A549 (cell line): ENCODE measurements at regions not wholly inside any gene's neighbourhood (a gene's known extent, or its start where the extent isn't known, plus 50 kb on each side); places are given as distances from the start of the nearest gene placed in this dataset.

Experiments used
- BHLHE40 ChIP-seq: IDR thresholded peaks from 2 replicates; pipeline ENCODE4 v1.6.1; 2012; ENCODE audit warnings: low read depth, low read length, inconsistent platforms
- CBX2 ChIP-seq: fragments of 200-600 bp; sonication (generic); IDR thresholded peaks from 2 replicates; pipeline ENCODE4 v1.6.1; 2016; ENCODE audit warnings: low read depth, mild to moderate bottlenecking, borderline replicate concordance
- EP300 ChIP-seq, 2 experiments: fragments of >200 bp; sonication (Bioruptor Twin); formaldehyde crosslinking; IDR thresholded peaks; 2 replicates in 1 of 2; 3 replicates in 1 of 2; pipeline ENCODE4 v1.6.1; 2016 to 2017
- NPAS2 ChIP-seq: fragments of 250-450 bp; sonication (Bioruptor Pico); IDR thresholded peaks from 2 replicates; pipeline ENCODE4 v1.8.0; 2022; ENCODE audit warnings: mild to moderate bottlenecking, moderate library complexity, borderline replicate concordance
- POLR2A ChIP-seq: IDR thresholded peaks from 2 replicates; pipeline ENCODE4 v1.6.1; 2012; ENCODE audit warnings: mild to moderate bottlenecking, low read length
- RAD21 ChIP-seq, 2 experiments: fragments of >200 bp in 1 of 2; sonication (Bioruptor Twin) in 1 of 2; formaldehyde crosslinking in 1 of 2; IDR thresholded peaks in 1 of 2; conservative IDR thresholded peaks in 1 of 2; 2 replicates in 1 of 2; 3 replicates in 1 of 2; pipeline ENCODE4 v1.6.1; 2012 to 2018; ENCODE audit warnings: inconsistent platforms in 1 of 2
- RFX5 ChIP-seq: fragments of 450-650 bp; IDR thresholded peaks from 2 replicates; pipeline ENCODE4 v1.7.1; 2014; ENCODE audit warnings: antibody characterized with exemption, mild to moderate bottlenecking, moderate library complexity
- TF ChIP-seq, protein P1 (sequence below): fragments of >200 bp; sonication (Bioruptor Twin); formaldehyde crosslinking; IDR thresholded peaks from 3 replicates; pipeline ENCODE4 v1.5.1; 2016
- TF ChIP-seq, protein P2 (sequence below): fragments of >200 bp; sonication (Bioruptor Twin); formaldehyde crosslinking; IDR thresholded peaks from 3 replicates; pipeline ENCODE4 v1.6.1; 2016
- TF ChIP-seq, protein P3 (sequence below): fragments of 450-650 bp; IDR thresholded peaks from 2 replicates; pipeline ENCODE4 v1.6.1; 2014; ENCODE audit warnings: antibody characterized with exemption

DNA sequence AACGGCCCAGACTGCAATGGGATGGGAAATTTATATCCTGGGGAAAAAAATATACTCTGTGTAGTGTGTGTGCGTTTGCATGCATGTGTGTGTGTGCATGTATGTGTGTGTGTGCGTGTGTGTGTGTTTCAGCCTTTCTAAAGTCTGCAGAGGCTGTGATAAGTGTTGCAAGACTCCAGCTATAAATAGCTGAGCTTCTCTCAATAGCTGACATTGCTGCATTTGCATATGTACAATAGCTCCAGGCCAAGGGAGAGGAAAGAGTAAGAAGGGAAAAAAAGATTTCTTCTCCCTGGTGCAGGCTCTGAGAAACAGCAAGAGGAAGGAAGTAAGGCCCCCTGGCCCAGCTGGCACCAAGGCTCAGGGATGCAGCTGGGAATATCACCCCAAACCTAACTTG lies 483.0 kb downstream of the MN1 start:
- TF ChIP-seq RAD21 (conservative IDR thresholded peaks at IDR 0.05 in 1 of 2, IDR thresholded peaks at IDR 0.05 in 1 of 2), result no peak
- TF ChIP-seq EP300 (IDR thresholded peaks at IDR 0.05), result no peak
- TF ChIP-seq POLR2A, result no peak
- no peak for TF ChIP-seq RFX5
- TF ChIP-seq, protein P1, sequence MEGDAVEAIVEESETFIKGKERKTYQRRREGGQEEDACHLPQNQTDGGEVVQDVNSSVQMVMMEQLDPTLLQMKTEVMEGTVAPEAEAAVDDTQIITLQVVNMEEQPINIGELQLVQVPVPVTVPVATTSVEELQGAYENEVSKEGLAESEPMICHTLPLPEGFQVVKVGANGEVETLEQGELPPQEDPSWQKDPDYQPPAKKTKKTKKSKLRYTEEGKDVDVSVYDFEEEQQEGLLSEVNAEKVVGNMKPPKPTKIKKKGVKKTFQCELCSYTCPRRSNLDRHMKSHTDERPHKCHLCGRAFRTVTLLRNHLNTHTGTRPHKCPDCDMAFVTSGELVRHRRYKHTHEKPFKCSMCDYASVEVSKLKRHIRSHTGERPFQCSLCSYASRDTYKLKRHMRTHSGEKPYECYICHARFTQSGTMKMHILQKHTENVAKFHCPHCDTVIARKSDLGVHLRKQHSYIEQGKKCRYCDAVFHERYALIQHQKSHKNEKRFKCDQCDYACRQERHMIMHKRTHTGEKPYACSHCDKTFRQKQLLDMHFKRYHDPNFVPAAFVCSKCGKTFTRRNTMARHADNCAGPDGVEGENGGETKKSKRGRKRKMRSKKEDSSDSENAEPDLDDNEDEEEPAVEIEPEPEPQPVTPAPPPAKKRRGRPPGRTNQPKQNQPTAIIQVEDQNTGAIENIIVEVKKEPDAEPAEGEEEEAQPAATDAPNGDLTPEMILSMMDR, result no peak
- TF ChIP-seq CBX2, result no peak
- no peak for TF ChIP-seq NPAS2 (CRISPR knock-in tag)
- TF ChIP-seq, protein P2, sequence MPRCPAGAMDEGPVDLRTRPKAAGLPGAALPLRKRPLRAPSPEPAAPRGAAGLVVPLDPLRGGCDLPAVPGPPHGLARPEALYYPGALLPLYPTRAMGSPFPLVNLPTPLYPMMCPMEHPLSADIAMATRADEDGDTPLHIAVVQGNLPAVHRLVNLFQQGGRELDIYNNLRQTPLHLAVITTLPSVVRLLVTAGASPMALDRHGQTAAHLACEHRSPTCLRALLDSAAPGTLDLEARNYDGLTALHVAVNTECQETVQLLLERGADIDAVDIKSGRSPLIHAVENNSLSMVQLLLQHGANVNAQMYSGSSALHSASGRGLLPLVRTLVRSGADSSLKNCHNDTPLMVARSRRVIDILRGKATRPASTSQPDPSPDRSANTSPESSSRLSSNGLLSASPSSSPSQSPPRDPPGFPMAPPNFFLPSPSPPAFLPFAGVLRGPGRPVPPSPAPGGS, result no peak
- TF ChIP-seq BHLHE40, result no peak
- TF ChIP-seq, protein P3, sequence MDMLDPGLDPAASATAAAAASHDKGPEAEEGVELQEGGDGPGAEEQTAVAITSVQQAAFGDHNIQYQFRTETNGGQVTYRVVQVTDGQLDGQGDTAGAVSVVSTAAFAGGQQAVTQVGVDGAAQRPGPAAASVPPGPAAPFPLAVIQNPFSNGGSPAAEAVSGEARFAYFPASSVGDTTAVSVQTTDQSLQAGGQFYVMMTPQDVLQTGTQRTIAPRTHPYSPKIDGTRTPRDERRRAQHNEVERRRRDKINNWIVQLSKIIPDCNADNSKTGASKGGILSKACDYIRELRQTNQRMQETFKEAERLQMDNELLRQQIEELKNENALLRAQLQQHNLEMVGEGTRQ, result no peak
